HepG2 (cell line): ENCODE measurements at regions not wholly inside any gene's neighbourhood (a gene's known extent, or its start where the extent isn't known, plus 50 kb on each side); places are given as distances from the start of the nearest gene placed in this dataset.
A peak's percentile ranks its signal among the peaks of the same experiment; 100 is the strongest.

ENCODE experiments used
- ATAC-seq: fragments of 200-7000 bp; cut with Tn5 transposase; 3 replicates; pipeline ENCODE4 v1.9.1; 2020; ENCODE audit warnings: mild to moderate bottlenecking, moderate library complexity
- BruUV-seq: library from RNA; stranded (reverse); fragments of 400-500 nt; replicated peaks from 2 replicates; lab custom pipeline; 2021; lab: Mats Ljungman, UMichigan
- CTCF ChIA-PET: fragments of 300-600 bp; formaldehyde crosslinking; extraction: SDS; loops from one replicate; lab custom pipeline; 2021; ENCODE audit warnings: low total read pairs, inconsistent platforms, low intra/inter-chr PET ratio; lab: Yijun Ruan, JAX
- POLR2A ChIA-PET: fragments of 350-600 bp; sonication (Branson Sonifier 250); formaldehyde crosslinking; loops from one replicate; lab custom pipeline; 2020; ENCODE audit warnings: antibody characterized with exemption, inconsistent platforms; lab: Yijun Ruan, JAX
- DNase-seq: peaks from one replicate; pipeline ENCODE4 v3.0.0-alpha.2; 2015; ENCODE audit warnings: low spot score
- FAIRE-seq: peaks from 3 replicates; lab custom pipeline; 2011; peaks lifted over from hg19 to GRCh38; lab: Jason Lieb, UNC
- H2AFZ ChIP-seq: one replicate; pipeline ENCODE4 v1.6.1; 2011; ENCODE audit warnings: low read length, inconsistent platforms
- H3K27ac ChIP-seq: fragments of 300-600 bp; 3 replicates; pipeline ENCODE4 v1.8.0; 2011; ENCODE audit warnings: mixed run types, mild to moderate bottlenecking, mixed read lengths, low read length, inconsistent platforms; ENCODE audit not compliant: insufficient read depth; ENCODE audit errors: extremely low read length
- H3K27me3 ChIP-seq, 2 experiments: fragments of 200-600 bp in 1 of 2; 2 replicates in 1 of 2; 3 replicates in 1 of 2; pipeline versions ENCODE4 v1.6.0 to v1.8.0; 2011; ENCODE audit warnings: low read length in 2 of 2, mild to moderate bottlenecking in 2 of 2, moderate library complexity in 2 of 2, inconsistent platforms in 1 of 2; ENCODE audit not compliant: insufficient read depth in 2 of 2, control insufficient read depth in 1 of 2
- H3K36me3 ChIP-seq, 2 experiments: fragments of 200-600 bp in 1 of 2; replicated peaks in 1 of 2; 2 replicates in 1 of 2; 3 replicates in 1 of 2; pipeline versions ENCODE4 v1.5.1 to v1.8.0; 2011; ENCODE audit warnings: low read length in 2 of 2, inconsistent platforms in 1 of 2; ENCODE audit not compliant: insufficient read depth in 2 of 2, control insufficient read depth in 1 of 2
- H3K4me1 ChIP-seq: 2 replicates; pipeline ENCODE4 v1.5.1; 2012; ENCODE audit warnings: low read length, inconsistent platforms; ENCODE audit not compliant: insufficient read depth
- H3K4me2 ChIP-seq: 2 replicates; pipeline ENCODE4 v1.6.0; 2011; ENCODE audit warnings: low read depth, low read length, inconsistent platforms
- H3K4me3 ChIP-seq, 3 experiments: fragments of 200-600 bp in 1 of 3; sonication (generic), shearing (Covaris generic) in 1 of 3; replicated peaks in 1 of 3; 2 replicates each; pipeline ENCODE4 v1.5.1; 2011 to 2016; ENCODE audit warnings: low read length in 3 of 3, inconsistent platforms in 2 of 3, low read depth in 2 of 3, mild to moderate bottlenecking in 2 of 3, control low read depth in 1 of 3, mixed read lengths in 1 of 3; ENCODE audit not compliant: insufficient read depth in 1 of 3
- H3K79me2 ChIP-seq: one replicate; pipeline ENCODE4 v1.6.1; 2011; ENCODE audit warnings: low read length, inconsistent platforms; ENCODE audit not compliant: insufficient read depth
- H3K9ac ChIP-seq: 2 replicates; pipeline ENCODE4 v1.6.0; 2011; ENCODE audit warnings: mild to moderate bottlenecking, low read depth, low read length, inconsistent platforms; ENCODE audit not compliant: insufficient read depth
- H3K9me3 ChIP-seq: 2 replicates; pipeline ENCODE4 v1.5.1; 2012; ENCODE audit warnings: mild to moderate bottlenecking, low read length
- H4K20me1 ChIP-seq: 2 replicates; pipeline ENCODE4 v1.6.0; 2011; ENCODE audit warnings: inconsistent platforms, mild to moderate bottlenecking, low read length, moderate library complexity; ENCODE audit not compliant: insufficient read depth
- DMTF1 ChIP-seq: sonication (generic); formaldehyde crosslinking; IDR thresholded peaks from 2 replicates; pipeline ENCODE4 v1.4.0; 2020; ENCODE audit warnings: mild to moderate bottlenecking, missing genetic modification reagents
- HDAC6 ChIP-seq: fragments of 200-600 bp; sonication (generic); IDR thresholded peaks from 2 replicates; pipeline ENCODE4 v1.7.0; 2017; ENCODE audit warnings: mild to moderate bottlenecking, antibody characterized with exemption, low read length, low read depth
- HOXA5 ChIP-seq: sonication (generic); formaldehyde crosslinking; IDR thresholded peaks from 2 replicates; pipeline ENCODE4 v1.4.0; 2020; ENCODE audit warnings: missing genetic modification reagents
- IRF9 ChIP-seq: sonication (generic); formaldehyde crosslinking; IDR thresholded peaks from 2 replicates; pipeline ENCODE4 v1.8.0; 2022; ENCODE audit warnings: missing genetic modification reagents, mild to moderate bottlenecking, borderline replicate concordance
- ISX ChIP-seq: sonication (generic); formaldehyde crosslinking; conservative IDR thresholded peaks from 2 replicates; pipeline ENCODE4 v1.5.0; 2020; ENCODE audit warnings: missing genetic modification reagents
- MAFF ChIP-seq: IDR thresholded peaks from 2 replicates; pipeline ENCODE4 v1.6.1; 2011; ENCODE audit warnings: low read depth, low read length, improper control_type of control experiment
- MAFK ChIP-seq, 2 experiments: IDR thresholded peaks in 1 of 2; conservative IDR thresholded peaks in 1 of 2; 2 replicates each; pipeline ENCODE4 v1.6.1; 2011; ENCODE audit warnings: improper control_type of control experiment in 2 of 2, low read length in 2 of 2
- MBD4 ChIP-seq: IDR thresholded peaks from 2 replicates; pipeline ENCODE4 v1.6.1; 2012; ENCODE audit warnings: low read length, inconsistent platforms, borderline replicate concordance
- PLRG1 ChIP-seq: fragments of 450-650 bp; conservative IDR thresholded peaks from 2 replicates; pipeline ENCODE4 v1.6.1; 2016
- REL ChIP-seq: sonication (generic); formaldehyde crosslinking; conservative IDR thresholded peaks from 2 replicates; pipeline ENCODE4 v1.8.0; 2022; ENCODE audit warnings: mild to moderate bottlenecking, missing genetic modification reagents, moderate library complexity
- SAP130 ChIP-seq: IDR thresholded peaks from 2 replicates; pipeline ENCODE4 v1.6.1; 2016; ENCODE audit warnings: low read depth
- SRY ChIP-seq: sonication (generic); formaldehyde crosslinking; IDR thresholded peaks from 2 replicates; pipeline ENCODE4 v1.8.0; 2022; ENCODE audit warnings: mild to moderate bottlenecking, missing genetic modification reagents
- ZBTB7A ChIP-seq: sonication (generic); formaldehyde crosslinking; IDR thresholded peaks from 2 replicates; pipeline ENCODE4 v1.8.0; 2022; ENCODE audit warnings: mild to moderate bottlenecking, missing genetic modification reagents
- ZFX ChIP-seq: sonication (generic); formaldehyde crosslinking; IDR thresholded peaks from 2 replicates; pipeline ENCODE4 v1.4.0; 2020; ENCODE audit warnings: mild to moderate bottlenecking, low read depth, missing genetic modification reagents, moderate library complexity
- ZNF17 ChIP-seq: sonication (generic); formaldehyde crosslinking; IDR thresholded peaks from 2 replicates; pipeline ENCODE4 v1.5.0; 2020; ENCODE audit warnings: mild to moderate bottlenecking, missing genetic modification reagents
- ZNF44 ChIP-seq: sonication (generic); formaldehyde crosslinking; IDR thresholded peaks from 2 replicates; pipeline ENCODE4 v1.5.1; 2020; ENCODE audit warnings: mild to moderate bottlenecking, missing genetic modification reagents
- ZNF557 ChIP-seq: sonication (generic); formaldehyde crosslinking; IDR thresholded peaks from 2 replicates; pipeline ENCODE4 v1.4.0; 2020; ENCODE audit warnings: missing genetic modification reagents
- ZNF660 ChIP-seq: sonication (generic); formaldehyde crosslinking; IDR thresholded peaks from 2 replicates; pipeline ENCODE4 v1.5.1; 2020; ENCODE audit warnings: mild to moderate bottlenecking, low read depth, missing genetic modification reagents, borderline replicate concordance
- ZNF788 ChIP-seq: sonication (generic); formaldehyde crosslinking; IDR thresholded peaks from 2 replicates; pipeline ENCODE4 v1.5.0; 2020; ENCODE audit warnings: mild to moderate bottlenecking, missing genetic modification reagents, borderline replicate concordance
- WGBS: methylation state at CpG from one replicate; pipeline ENCODE4 v1.1.6; 2017; ENCODE audit warnings: low lambda C conversion rate; 5-methylcytosine and 5-hydroxymethylcytosine counted together
- in situ Hi-C: cut with HindIII; loops from 2 replicates; pipeline ENCODE4 v1.10.0; 2017; ENCODE audit warnings: low pct_unique_long_range_greater_than_20kb; ENCODE audit not compliant: extremely low pct_ligation_motif_present
- intact Hi-C: fragments of 100-400 bp; cut with micrococcal nuclease; formaldehyde crosslinking; loops from one replicate; pipeline ENCODE4 v1.10.0; 2022; ENCODE audit not compliant: unreplicated experiment

GRCh38 chr15:29514926-29515325 is 245.3 kb upstream of the NSMCE3 start:
- Histone ChIP-seq H3K27ac (no peak overlapping the region), H3K4me1 (no peaks in the 10 kb centered on the region), H3K79me2 (no peaks in the 10 kb centered on the region), H3K4me2 (no peak overlapping the region), H3K4me3 (no peak overlapping the region), H3K9me3 (no peaks in the 10 kb centered on the region)
- ATAC-seq = no peak
- WGBS = 0% methylated on average over 4 of the region's 4 CpGs
- TF ChIP-seq ZNF557 (CRISPR knock-in tag) = no peak
- no peak for TF ChIP-seq MBD4
- TF ChIP-seq SAP130 (CRISPR knock-in tag) = no peak
- TF ChIP-seq, all 625 proteins: peak for 0
- Histone ChIP-seq H3K9ac (no peak overlapping the region), H2AFZ (no peak overlapping the region), H3K27me3 (no peaks in the 10 kb centered on the region), H4K20me1 (no peaks in the 10 kb centered on the region), H3K36me3 (no peaks in the 10 kb centered on the region)
- in situ Hi-C loops = no loop called here
- intact Hi-C loops = no loop called here
- CTCF ChIA-PET = no interaction called here
- BruUV-seq = no TSS peak
- FAIRE-seq (no peak), DNase-seq (no peak)
- POLR2A ChIA-PET = no interaction called here

- H3K4me2 ChIP-seq = no peak overlapping the region
- no peaks in the 10 kb centered on the region for H3K36me3 ChIP-seq
- no TSS peak for BruUV-seq
- ATAC-seq (no peak), DNase-seq (no peak), FAIRE-seq (no peak)
- 0% methylated on average over 4 of the region's 4 CpGs for WGBS
- no peak overlapping the region for H3K9ac ChIP-seq
- no peak overlapping the region for H3K4me3 ChIP-seq
- H3K27me3 ChIP-seq = no peaks in the 10 kb centered on the region
- no peaks in the 10 kb centered on the region for H3K79me2 ChIP-seq
- H3K4me1 ChIP-seq = no peaks in the 10 kb centered on the region
- CTCF ChIA-PET = no interaction called here
- H3K9me3 ChIP-seq = no peaks in the 10 kb centered on the region
- no peak overlapping the region for H2AFZ ChIP-seq
- TF ChIP-seq IRF9 (CRISPR knock-in tag) (no peak), MAFF (peak; percentile 84), ZNF44 (CRISPR knock-in tag) (no peak), HDAC6 (no peak), REL (CRISPR knock-in tag) (no peak), HOXA5 (CRISPR knock-in tag) (no peak), MAFK (conservative IDR thresholded peaks at IDR 0.05 in 1 of 2, IDR thresholded peaks at IDR 0.05 in 1 of 2; ENCODE audit: low read length in 2 of 2) (peak; percentile 72 to 84), ZNF17 (CRISPR knock-in tag) (no peak), ZFX (no peak), ISX (CRISPR knock-in tag) (no peak), ZBTB7A (CRISPR knock-in tag) (no peak), ZNF788 (CRISPR knock-in tag) (no peak), SRY (CRISPR knock-in tag) (no peak), ZNF660 (CRISPR knock-in tag) (no peak), PLRG1 (no peak), DMTF1 (CRISPR knock-in tag) (no peak)
- in situ Hi-C loops (no loop called here), intact Hi-C loops (no loop called here)
- POLR2A ChIA-PET = no interaction called here
- no peak overlapping the region for H3K27ac ChIP-seq
- no peaks in the 10 kb centered on the region for H4K20me1 ChIP-seq
These were observed 242.0 kb upstream of the NSMCE3 start for GRCh38 chr15:29511663-29512062.
